Hematopoietic multipotent progenitor cell treated with erythropoietin and hydrocortisone succinate and interleukin-3 and kit ligand, for 17 days (in vitro differentiated cells): ENCODE measurements at regions not wholly inside any gene's neighbourhood (a gene's known extent, or its start where the extent isn't known, plus 50 kb on each side); places are given as distances from the start of the nearest gene placed in this dataset.
"Not testable (repeated sequence)": the region's sequence is repeated elsewhere in the genome, so short reads cannot be mapped to it uniquely, and the experiment has no call there.

ENCODE experiments used
- DNase-seq: peaks from one replicate; pipeline ENCODE4 v3.0.0-alpha.2; 2015; ENCODE audit warnings: low spot score

DNA sequence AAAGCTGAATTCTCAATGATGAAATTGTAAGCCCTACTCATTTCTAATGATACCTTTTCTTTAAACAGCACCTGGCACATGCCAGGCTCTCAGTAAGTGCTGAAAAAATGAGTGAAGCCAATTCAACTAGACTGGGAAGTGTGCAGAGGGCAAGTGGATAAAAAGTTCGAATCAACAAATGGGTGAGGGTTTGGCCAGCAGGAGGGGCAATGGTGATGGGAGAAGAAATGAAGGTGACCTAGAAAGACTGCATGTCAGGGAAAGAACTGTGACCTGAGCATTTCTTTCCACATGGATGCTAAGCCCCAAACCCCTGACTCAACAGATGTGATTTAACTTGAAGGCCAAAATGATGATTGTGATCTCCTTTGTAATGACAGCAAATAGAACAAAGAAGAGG is 54.6 kb downstream of the DKK1 start:
- no peak for DNase-seq

- DNase-seq, result not testable (repeated sequence)
Measured at GRCh38 chr10:52374207-52374606, 60.1 kb downstream of the DKK1 start.

- DNase-seq, result no peak
Measured at GRCh38 chr10:52376694-52377354, 62.7 kb downstream of the DKK1 start.

GRCh38 chr10:52378124-52378523 is 64.0 kb downstream of the DKK1 start:
- no peak for DNase-seq

DNA sequence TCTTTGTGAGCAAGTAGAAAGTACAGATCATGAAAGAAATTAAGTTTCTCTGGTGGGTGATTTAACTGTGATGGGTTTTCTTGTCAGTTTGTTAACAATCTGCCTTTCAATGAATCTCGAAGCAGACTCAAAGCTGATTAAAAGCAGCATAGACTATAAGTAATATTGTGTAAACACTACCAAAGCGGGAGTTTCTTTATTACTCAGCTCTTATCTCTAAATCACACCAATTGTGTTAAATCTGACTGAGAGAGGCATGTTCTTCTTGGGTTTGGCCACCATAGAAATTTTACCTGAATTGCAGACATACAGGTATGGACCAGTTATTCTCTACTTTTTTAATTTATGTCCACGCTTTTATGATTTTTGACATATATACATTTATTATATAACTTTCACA is 65.2 kb downstream of the DKK1 start:
- DNase-seq, result no peak

DNA sequence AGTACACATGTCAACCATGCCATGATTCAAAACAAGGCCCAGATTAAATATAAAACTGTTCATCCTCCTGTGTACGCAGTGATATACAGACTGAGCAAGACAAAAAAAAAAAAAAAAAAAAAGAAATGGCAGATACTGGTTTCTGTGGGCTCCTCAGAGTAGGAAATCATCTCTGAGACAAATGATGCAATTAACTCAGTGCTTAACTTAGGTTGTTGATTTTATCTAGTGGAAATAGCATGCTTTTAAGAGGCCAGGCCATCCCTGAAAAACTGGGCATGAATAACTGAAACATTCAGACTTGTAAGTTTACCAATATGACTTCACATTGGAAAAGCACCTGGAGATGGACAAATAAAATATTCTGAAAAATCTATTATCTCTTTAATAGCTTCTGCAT is 69.0 kb downstream of the DKK1 start:
- DNase-seq, result no peak

GRCh38 chr10:52387744-52388143 is 73.7 kb downstream of the DKK1 start:
- no peak for DNase-seq

GRCh38 chr10:52390388-52390787 is 76.3 kb downstream of the DKK1 start:
- DNase-seq, result no peak

DNA sequence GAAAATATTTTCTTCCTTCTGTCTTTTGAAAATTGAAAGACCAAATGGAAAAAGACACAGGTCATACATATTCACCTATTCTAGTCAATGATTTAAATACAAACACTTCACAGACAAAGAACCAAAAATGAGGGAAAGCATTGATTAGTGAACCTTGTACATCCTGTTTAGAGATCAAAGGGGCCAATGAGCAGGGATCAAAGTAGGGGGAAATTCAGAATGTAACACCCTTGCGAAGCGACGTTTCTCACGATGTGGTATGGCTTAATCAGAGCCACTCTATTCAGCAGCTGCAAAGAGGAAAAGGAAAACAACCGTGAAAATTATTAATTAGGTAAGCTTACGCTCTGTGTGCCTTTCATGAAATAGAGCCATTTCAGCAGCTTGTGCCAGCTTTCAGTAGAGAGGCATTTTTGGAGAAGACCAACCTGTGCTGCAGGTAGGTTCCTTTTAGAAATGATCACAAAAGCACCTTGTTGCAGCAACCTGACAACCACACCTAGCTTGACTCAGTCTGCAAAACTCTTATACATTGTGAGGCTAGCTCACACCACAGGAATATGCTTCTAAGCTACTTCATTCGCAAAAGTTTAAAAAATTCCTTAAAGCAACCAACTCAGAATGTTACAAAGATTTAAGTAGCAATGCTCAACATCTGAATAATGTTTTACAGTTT is 78.0 kb downstream of the DKK1 start:
- no peak for DNase-seq

DNA sequence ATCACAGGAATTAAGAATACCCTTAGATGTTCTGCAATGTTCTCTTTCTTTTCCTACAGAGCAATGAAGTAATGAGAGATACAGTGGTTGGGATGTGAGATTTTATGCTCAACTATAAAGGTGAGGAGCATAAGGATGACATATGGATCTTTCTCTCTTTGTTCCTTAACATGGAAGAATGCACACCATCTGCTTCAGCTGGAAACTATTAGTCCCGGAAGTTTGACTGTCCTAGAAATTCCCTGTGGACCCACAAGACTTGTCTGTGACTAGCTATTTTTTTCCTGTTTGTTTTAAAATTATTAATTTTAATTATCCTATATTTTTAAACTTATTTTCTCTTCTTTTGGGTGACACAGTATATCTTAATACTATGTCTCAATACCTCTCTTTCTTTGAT is 80.2 kb downstream of the DKK1 start:
- DNase-seq, result no peak

GRCh38 chr10:52400562-52400961 is 86.5 kb downstream of the DKK1 start:
- DNase-seq, result no peak

DNA sequence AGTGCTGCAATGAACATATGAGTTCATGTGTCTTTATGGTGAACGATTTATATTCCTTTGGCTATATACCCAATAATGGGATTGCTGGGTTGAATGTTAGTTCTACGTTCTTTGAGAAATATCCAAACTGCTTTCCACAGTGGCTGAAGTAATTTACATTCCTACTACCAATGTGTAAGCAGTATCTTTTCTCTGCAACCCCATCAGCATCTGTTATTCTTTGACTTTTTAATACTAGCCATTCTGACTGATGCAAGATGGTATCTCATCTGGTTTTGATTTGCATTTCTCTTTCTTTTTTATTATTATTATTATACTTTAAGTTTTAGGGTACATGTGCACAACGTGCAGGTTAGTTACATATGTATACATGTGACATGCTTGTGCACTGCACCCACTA is 89.7 kb downstream of the DKK1 start:
- not testable (repeated sequence) for DNase-seq

DNA sequence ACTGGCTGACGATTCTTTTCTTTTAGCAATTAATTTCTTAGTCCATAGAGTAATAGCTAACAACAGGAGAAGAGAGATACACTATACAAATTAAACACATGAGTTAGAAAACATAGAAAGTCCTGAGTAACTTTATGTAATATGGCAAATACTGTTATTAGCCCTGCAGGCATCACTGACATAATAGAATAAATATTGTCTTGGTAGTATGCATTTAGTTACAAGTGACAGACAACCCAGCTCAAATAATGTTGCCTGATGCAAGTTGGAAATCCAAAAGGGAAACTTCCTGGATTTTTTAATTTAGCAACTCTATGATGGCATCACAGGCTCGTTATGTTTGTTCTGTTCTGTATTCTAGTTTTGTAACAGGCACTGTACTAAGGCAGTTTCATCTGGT is 95.1 kb downstream of the DKK1 start:
- DNase-seq, result no peak

DNA sequence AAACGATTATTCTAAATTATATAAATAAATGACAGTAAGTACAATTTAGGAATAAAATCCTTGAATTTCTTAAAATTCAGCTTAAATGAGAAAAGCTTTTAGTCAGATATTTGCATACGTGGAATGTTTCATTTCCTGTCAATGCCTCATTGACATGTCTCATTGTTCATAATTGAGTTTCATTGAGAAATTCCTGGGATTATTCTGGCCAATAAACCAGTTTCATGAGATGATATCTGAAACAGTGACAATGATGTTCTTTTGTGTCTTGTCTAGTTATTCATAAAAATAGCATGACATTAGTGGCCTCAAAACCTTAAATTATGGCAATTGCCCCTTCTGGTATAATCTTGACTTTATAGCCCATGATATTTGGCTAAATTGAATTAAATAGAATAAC is 95.8 kb downstream of the DKK1 start:
- DNase-seq, result no peak

- no peak for DNase-seq
Measured at GRCh38 chr10:52410916-52411315, 96.8 kb downstream of the DKK1 start.

GRCh38 chr10:52419281-52419680 is 105.2 kb downstream of the DKK1 start:
- no peak for DNase-seq

GRCh38 chr10:52420656-52421055 is 106.6 kb downstream of the DKK1 start:
- DNase-seq, result no peak

DNA sequence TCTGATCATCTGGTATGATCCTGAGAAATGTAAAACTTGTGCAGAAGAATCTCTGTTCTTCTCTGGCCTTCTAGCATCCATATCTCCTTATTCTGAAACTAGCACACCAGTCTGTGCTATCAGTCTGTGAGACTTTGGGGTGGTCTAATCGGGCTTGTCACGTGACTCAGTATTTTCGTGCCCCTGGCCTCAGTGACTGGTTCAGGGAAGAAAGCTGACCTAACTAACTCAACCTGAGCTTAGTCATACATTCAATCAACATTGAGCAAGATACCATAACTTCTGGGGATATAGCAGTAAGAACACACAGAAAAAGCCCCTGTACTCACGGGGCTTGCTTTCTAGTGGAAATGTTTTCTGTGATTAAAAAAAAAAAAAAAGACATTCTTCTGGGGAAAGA is 109.3 kb downstream of the DKK1 start:
- no peak for DNase-seq

DNA sequence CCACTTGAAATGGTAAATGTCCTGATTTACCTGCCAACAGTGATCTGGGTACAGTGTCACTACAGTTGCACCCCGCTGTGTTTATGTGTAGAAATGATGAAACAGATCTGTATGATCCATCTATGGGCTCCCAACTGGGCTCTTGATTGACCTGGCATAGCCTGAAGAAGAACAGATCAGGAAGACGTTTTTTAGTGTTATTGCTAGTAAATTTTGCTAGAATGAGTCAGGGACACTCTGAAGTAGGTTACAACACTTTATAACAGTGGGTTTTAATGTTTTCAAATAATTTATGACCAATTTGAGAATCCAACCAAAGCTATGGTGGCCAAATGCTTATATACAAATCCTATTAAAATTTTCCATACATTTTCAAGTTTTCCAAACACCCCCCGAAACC is 110.3 kb downstream of the DKK1 start:
- DNase-seq, result no peak

DNA sequence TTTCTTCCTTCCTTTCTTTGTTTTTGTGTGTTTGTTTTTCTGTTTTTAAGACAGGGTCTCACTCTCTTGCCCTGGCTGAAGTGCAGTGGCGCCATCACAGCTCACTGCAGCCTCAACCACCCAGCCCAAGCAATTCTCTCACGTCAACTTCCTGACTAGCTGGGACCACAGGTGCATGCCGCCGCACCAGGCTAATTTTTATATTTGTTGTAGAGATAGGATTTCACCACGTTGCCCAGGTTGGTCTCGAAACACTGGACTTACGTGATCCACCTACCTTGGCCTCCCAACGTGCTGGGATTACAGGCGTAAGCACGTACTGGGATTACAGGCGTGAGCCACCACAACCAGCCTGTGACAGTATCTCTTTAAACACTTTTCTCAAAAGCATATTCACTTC is 120.7 kb downstream of the DKK1 start:
- no peak for DNase-seq

DNA sequence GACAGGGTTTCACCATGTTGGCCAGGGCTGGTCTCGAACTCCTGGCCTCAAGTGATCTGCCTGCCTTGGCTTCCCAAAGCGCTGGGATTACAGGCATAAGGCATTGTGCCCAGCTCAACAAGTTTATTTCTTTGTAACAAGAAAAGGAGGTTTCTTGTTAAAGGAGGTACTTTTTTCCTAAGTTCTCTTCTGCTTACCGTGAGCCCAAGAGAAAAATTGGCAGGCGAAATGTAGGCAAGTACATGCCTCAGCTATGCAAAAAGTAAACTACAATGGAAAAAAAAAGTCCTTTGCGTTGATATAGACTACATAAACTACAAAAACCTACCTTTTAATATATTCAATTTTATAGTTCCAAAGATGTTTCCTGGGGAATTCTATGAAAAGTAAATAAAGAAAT is 122.6 kb downstream of the DKK1 start:
- DNase-seq, result no peak

DNA sequence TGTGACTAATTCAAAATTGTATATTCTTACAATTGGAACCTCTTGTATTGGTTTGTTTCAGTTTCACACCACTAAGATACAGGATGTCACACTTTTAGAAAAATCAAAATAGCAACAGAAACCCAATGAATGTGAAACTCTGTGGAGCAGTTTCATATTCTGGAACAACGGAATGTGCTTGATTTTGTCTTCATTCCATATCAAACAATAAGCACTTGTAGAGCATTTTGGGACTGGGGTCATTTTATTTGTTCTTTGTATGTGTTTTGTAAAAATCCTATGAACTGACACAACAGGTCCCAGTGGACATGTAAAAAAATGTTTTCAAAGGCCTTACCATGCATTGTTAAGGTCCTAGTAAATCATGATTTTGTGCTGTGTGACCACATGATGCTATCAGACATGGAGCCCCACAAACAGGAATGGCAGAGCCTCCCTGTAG is 123.1 kb downstream of the DKK1 start:
- DNase-seq, result no peak

DNA sequence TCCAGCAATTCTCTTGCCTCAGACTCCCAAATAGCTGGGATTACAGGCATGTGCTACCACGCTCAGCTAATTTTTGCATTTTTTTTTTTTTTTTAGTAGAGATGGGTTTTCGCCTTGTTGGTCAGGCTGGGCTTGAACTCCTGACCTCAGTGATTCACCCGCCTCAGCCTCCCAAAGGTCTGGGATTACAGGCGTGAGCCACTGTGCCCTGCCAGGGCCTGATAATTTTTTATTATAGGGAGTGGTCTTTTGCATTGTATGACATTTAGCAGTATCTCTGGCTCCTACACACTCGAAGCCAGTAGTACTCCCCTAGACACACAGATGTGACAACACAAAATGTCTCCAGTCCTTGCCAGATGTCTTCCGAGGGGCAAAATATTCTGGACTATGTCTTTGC is 124.0 kb downstream of the DKK1 start:
- no peak for DNase-seq
